ENCODE measurements at regions not wholly inside any gene's neighbourhood (a gene's known extent, or its start where the extent isn't known, plus 50 kb on each side); places are given as distances from the start of the nearest gene placed in this dataset.

DNA sequence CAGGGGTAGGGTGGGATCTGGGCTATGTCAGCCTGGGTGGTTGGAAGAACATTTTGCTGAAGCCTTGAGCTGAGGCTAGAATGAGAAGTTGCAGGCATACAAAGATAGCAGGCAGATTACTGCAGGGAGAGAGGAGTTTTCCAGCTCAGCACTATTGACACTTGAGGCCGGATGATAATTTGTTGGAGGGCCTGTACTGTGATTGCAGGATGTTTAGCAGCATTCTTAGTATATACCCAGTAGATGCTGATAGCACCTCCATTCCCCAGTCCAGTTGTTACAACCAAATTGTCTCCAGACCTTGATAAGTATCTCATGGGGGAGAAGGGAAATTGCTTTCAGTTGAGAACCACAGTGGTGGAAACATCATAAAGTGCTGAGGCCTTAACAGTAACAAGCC is 158.6 kb upstream of the CHRM2 start:
- H3K79me1 ChIP-seq (ENCODE audit: low read depth, low read length), result no peaks in the 10 kb centered on the region
- 93% methylated on average over 1 of the region's 1 CpG; no CpG with 5 or more reads in 1 of the 2 experiments for WGBS, 2 experiments (ENCODE audit: extremely low coverage in 1 of 2, insufficient coverage in 1 of 2, insufficient read length in 1 of 2, insufficient replicate concordance in 2 of 2, low coverage in 1 of 2, low lambda C conversion rate in 2 of 2, missing lambda C conversion rate in 1 of 2)
- DNase-seq (ENCODE audit: low read depth in 1 of 2, low spot score in 2 of 2), result no peak
- H2BK12ac ChIP-seq (ENCODE audit: low read depth, low read length), result no peak overlapping the region
- H3K4me2 ChIP-seq (ENCODE audit: insufficient read depth in 1 of 2, low read depth in 2 of 2, low read length in 2 of 2), result no peak overlapping the region
- no peaks in the 10 kb centered on the region for H3K79me2 ChIP-seq (ENCODE audit: control insufficient read depth in 1 of 2, insufficient read depth in 2 of 2, low read length in 2 of 2)
- H3K4me3 ChIP-seq (ENCODE audit: extremely low read depth in 1 of 4, insufficient read depth in 2 of 4, low read depth in 3 of 4, low read length in 4 of 4), result no peak overlapping the region
- no peak overlapping the region for H2BK120ac ChIP-seq (replicated peaks; ENCODE audit: low read depth, low read length)
- no peak overlapping the region for H3K56ac ChIP-seq (replicated peaks; ENCODE audit: insufficient read length, low read depth, low read length)
- no peak overlapping the region for H2AFZ ChIP-seq (ENCODE audit: low read length)
- no peaks in the 10 kb centered on the region for H3K36me3 ChIP-seq (ENCODE audit: control insufficient read depth in 2 of 4, insufficient read depth in 4 of 4, low read length in 3 of 4)
- CTCF ChIA-PET (ENCODE audit: partially characterized antibody), result interaction anchor here (1.0 to 1.7 kb wide), 3 partner anchors 10 to 304 kb away, joined by 3 to 9 read pairs (median 4); no protein-coding TSS in a partner anchor
- H2BK20ac ChIP-seq (ENCODE audit: low read length), result no peak overlapping the region
- H2AK5ac ChIP-seq (ENCODE audit: low read depth, low read length), result no peak overlapping the region
- H4K5ac ChIP-seq (ENCODE audit: insufficient read length, low read depth, low read length), result no peak overlapping the region
- no peak overlapping the region for H2BK5ac ChIP-seq (ENCODE audit: low read depth, low read length)
- no peaks in the 10 kb centered on the region for H3K27me3 ChIP-seq (replicated peaks in 1 of 4; ENCODE audit: control insufficient read depth in 3 of 4, extremely low read depth in 1 of 4, insufficient read depth in 3 of 4, low read length in 3 of 4)
- H4K91ac ChIP-seq (replicated peaks; ENCODE audit: insufficient read length, low read length), result no peak overlapping the region
- H3K18ac ChIP-seq (ENCODE audit: extremely low read depth, low read length), result no peak overlapping the region
- H2BK15ac ChIP-seq (ENCODE audit: low read length), result no peak overlapping the region
- H3K4me1 ChIP-seq (replicated peaks in 1 of 4; ENCODE audit: control insufficient read depth in 3 of 4, insufficient read depth in 4 of 4, low read length in 3 of 4), result no peaks in the 10 kb centered on the region
- no peak overlapping the region for H3K9ac ChIP-seq (replicated peaks in 1 of 4; ENCODE audit: extremely low read depth in 1 of 4, low read depth in 3 of 4, low read length in 3 of 4)
- peak overlapping the region; percentile 83 for H3K23ac ChIP-seq (ENCODE audit: insufficient read length)
- H4K20me1 ChIP-seq (replicated peaks in 1 of 2; ENCODE audit: control insufficient read depth in 1 of 2, insufficient read depth in 2 of 2, low read length in 2 of 2), result no peaks in the 10 kb centered on the region
- H3K9me3 ChIP-seq (ENCODE audit: insufficient read depth in 2 of 2, low read depth in 1 of 2, low read length in 1 of 2), result no peaks in the 10 kb centered on the region
- FAIRE-seq, result no peak
- H3K4ac ChIP-seq (replicated peaks; ENCODE audit: insufficient read length, low read depth, low read length), result no peak overlapping the region
- H3K14ac ChIP-seq (ENCODE audit: insufficient read length), result no peak overlapping the region
- POLR2A ChIA-PET (ENCODE audit: partially characterized antibody), result no interaction called here
- no peaks in the 10 kb centered on the region for H3K23me2 ChIP-seq (ENCODE audit: low read depth, low read length)
- H3K27ac ChIP-seq (ENCODE audit: low read depth, low read length), result no peak overlapping the region
- H4K8ac ChIP-seq (ENCODE audit: extremely low read depth, insufficient read depth, low read length), result no peak overlapping the region
- no peak for TF ChIP-seq CBX5 (IDR thresholded peaks at IDR 0.05; ENCODE audit: low read depth, low read length)
- TF ChIP-seq GABPA (IDR thresholded peaks at IDR 0.05; ENCODE audit: borderline replicate concordance, insufficient read depth, low read length), result no peak
- no peak for TF ChIP-seq ZNF274 (IDR thresholded peaks at IDR 0.05; ENCODE audit: borderline replicate concordance, extremely low read depth, low read length)
- TF ChIP-seq CHD2 (IDR thresholded peaks at IDR 0.05; ENCODE audit: low read length), result no peak
- TF ChIP-seq GTF2F1 (IDR thresholded peaks at IDR 0.05; ENCODE audit: borderline replicate concordance, low read depth, low read length), result no peak
- no peak for TF ChIP-seq RAD21 (IDR thresholded peaks at IDR 0.05 in 1 of 2, conservative IDR thresholded peaks at IDR 0.05 in 1 of 2; ENCODE audit: low read depth in 2 of 2, low read length in 2 of 2)
- no peak for TF ChIP-seq SRF (IDR thresholded peaks at IDR 0.05; ENCODE audit: low read depth, low read length)
